HG03432 (cell line): ENCODE measurements at regions not wholly inside any gene's neighbourhood (a gene's known extent, or its start where the extent isn't known, plus 50 kb on each side); places are given as distances from the start of the nearest gene placed in this dataset.

ENCODE experiments used
- ATAC-seq: cut with Tn5 transposase; IDR thresholded peaks from one replicate; pipeline ENCODE4 v1.9.1; 2021; ENCODE audit warnings: mild to moderate bottlenecking, moderate library complexity; ENCODE audit not compliant: unreplicated experiment

GRCh38 chr2:221205103-221205673, 366.9 kb downstream of the EPHA4 start:
- ATAC-seq = no peak

GRCh38 chr2:221210686-221211085, 361.4 kb downstream of the EPHA4 start:
- ATAC-seq = no peak

GRCh38 chr2:221211653-221212052, 360.5 kb downstream of the EPHA4 start:
- ATAC-seq = no peak

- no peak for ATAC-seq
Observed at GRCh38 chr2:221212105-221212504, 360.0 kb downstream of the EPHA4 start.

GRCh38 chr2:221215487-221215886, 356.6 kb downstream of the EPHA4 start:
- no peak for ATAC-seq

GRCh38 chr2:221216636-221217035, 355.5 kb downstream of the EPHA4 start:
- ATAC-seq = no peak

- ATAC-seq = no peak
Observed at GRCh38 chr2:221225752-221226151, 346.4 kb downstream of the EPHA4 start.

- ATAC-seq = no peak
Observed at GRCh38 chr2:221228214-221228769, 343.8 kb downstream of the EPHA4 start.

GRCh38 chr2:221229099-221229498, 343.0 kb downstream of the EPHA4 start:
- no peak for ATAC-seq

GRCh38 chr2:221231511-221231910, 340.6 kb downstream of the EPHA4 start:
- no peak for ATAC-seq

- no peak for ATAC-seq
Observed at GRCh38 chr2:221235941-221236340, 336.2 kb downstream of the EPHA4 start.

- ATAC-seq = no peak
Observed at GRCh38 chr2:221241072-221241471, 331.0 kb downstream of the EPHA4 start.

- no peak for ATAC-seq
Observed at GRCh38 chr2:221243771-221244170, 328.3 kb downstream of the EPHA4 start.

GRCh38 chr2:221245045-221245444, 327.1 kb downstream of the EPHA4 start:
- no peak for ATAC-seq

- ATAC-seq = no peak
Observed at GRCh38 chr2:221245772-221246171, 326.3 kb downstream of the EPHA4 start.

- ATAC-seq = no peak
Observed at GRCh38 chr2:221254299-221254698, 317.8 kb downstream of the EPHA4 start.

- no peak for ATAC-seq
Observed at GRCh38 chr2:221255862-221256261, 316.2 kb downstream of the EPHA4 start.

- ATAC-seq = no peak
Observed at GRCh38 chr2:221258464-221258863, 313.6 kb downstream of the EPHA4 start.

GRCh38 chr2:221262651-221263050, 309.5 kb downstream of the EPHA4 start:
- no peak for ATAC-seq

GRCh38 chr2:221263573-221263972, 308.5 kb downstream of the EPHA4 start:
- no peak for ATAC-seq

GRCh38 chr2:221264318-221264717, 307.8 kb downstream of the EPHA4 start:
- ATAC-seq = no peak

GRCh38 chr2:221267773-221268425, 304.2 kb downstream of the EPHA4 start:
- ATAC-seq = no peak

GRCh38 chr2:221268631-221269030, 303.5 kb downstream of the EPHA4 start:
- ATAC-seq = no peak
